Gastroesophageal sphincter (tissue), 4 donors: ENCODE measurements at regions not wholly inside any gene's neighbourhood (a gene's known extent, or its start where the extent isn't known, plus 50 kb on each side); places are given as distances from the start of the nearest gene placed in this dataset.

Experiments
- ATAC-seq: fragments of 150-250 bp; one replicate; pipeline ENCODE4 v1.9.1; 2016; ENCODE audit warnings: mild to moderate bottlenecking, moderate library complexity
- H3K27ac ChIP-seq, 4 donors: fragments of 200-600 bp; sonication (generic) in 3 of 4; 1 replicate in 3 of 4; 2 replicates in 1 of 4; pipeline ENCODE4 v1.5.1; 2016 to 2019
- H3K27me3 ChIP-seq: fragments of 200-600 bp; sonication (generic); one replicate; pipeline ENCODE4 v1.5.1; 2019
- H3K36me3 ChIP-seq, 2 donors: fragments of 200-600 bp; sonication (generic); one replicate each; pipeline ENCODE4 v1.5.1; 2019; ENCODE audit warnings: control low read depth in 1 of 2
- H3K4me1 ChIP-seq, 3 donors: fragments of 200-600 bp; sonication (generic); 1 replicate in 2 of 3; 2 replicates in 1 of 3; pipeline ENCODE4 v1.5.1; 2016 to 2019; ENCODE audit warnings: control low read depth in 2 of 3
- H3K4me3 ChIP-seq, 2 donors: fragments of 200-600 bp; sonication (generic); one replicate each; pipeline ENCODE4 v1.5.1; 2019; ENCODE audit warnings: mild to moderate bottlenecking in 1 of 2, moderate library complexity in 1 of 2
- H3K9me3 ChIP-seq, 3 donors: fragments of 200-600 bp; sonication (generic); one replicate each; pipeline ENCODE4 v1.5.1; 2017 to 2019; ENCODE audit warnings: control low read depth in 2 of 3
- EP300 ChIP-seq: sonication (generic); formaldehyde crosslinking; IDR thresholded peaks from one replicate; pipeline ENCODE4 v1.6.1; 2017; ENCODE audit warnings: antibody characterized with exemption, mild to moderate bottlenecking
- POLR2A ChIP-seq, 2 donors: fragments of 450-650 bp; IDR thresholded peaks; one replicate each; pipeline ENCODE4 v1.6.1; 2017; ENCODE audit warnings: antibody characterized with exemption in 2 of 2, mild to moderate bottlenecking in 2 of 2, moderate library complexity in 1 of 2
- POLR2AphosphoS5 ChIP-seq: sonication (generic); formaldehyde crosslinking; IDR thresholded peaks from one replicate; pipeline ENCODE4 v1.6.1; 2017; ENCODE audit warnings: antibody characterized with exemption
- WGBS, 2 donors: methylation state at CpG; one replicate each; pipeline ENCODE4 v1.1.5; 2018; ENCODE audit warnings: low coverage in 1 of 2; 5-methylcytosine and 5-hydroxymethylcytosine counted together
- TF ChIP-seq, protein P1 (sequence below), 4 experiments: fragments of 200-600 bp in 2 of 4; fragments of 450-650 bp in 2 of 4; sonication (generic) in 1 of 4; IDR thresholded peaks; one replicate each; pipeline ENCODE4 v1.5.1; 2017 to 2019; ENCODE audit warnings: antibody characterized with exemption in 4 of 4, mild to moderate bottlenecking in 2 of 4, moderate library complexity in 2 of 4

DNA sequence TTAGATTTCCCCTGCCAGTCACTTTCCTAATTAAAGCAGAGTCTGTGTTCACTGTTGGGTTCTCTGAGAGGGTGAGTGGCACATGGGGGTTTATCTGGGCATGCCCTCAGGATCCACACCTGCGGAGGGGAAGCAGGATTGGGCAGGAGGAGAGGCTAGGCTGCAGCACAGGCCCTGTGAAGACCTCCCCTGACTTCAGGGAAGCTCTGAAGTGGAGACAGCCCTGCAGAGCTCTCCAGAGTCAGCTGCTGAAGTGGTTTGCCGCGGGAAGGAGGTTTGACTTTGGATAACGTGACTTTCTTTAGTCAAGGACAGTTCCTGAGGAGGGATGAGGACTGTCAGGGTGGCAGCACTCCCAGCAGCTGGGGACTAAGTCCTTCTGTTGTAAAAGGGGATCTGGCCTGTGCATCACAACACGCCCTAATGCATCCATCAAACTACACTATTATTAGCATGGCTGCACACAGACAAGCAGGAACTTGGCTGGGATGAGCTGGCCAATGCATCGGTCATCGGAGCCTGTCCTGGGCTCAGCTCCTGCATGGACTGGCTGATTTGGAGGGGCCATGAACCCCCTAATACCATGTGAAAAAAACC is 50.9 kb upstream of the LEP start:
- whole genome bisulfite sequencing, 2 donors: 43% methylated on average over 4 of the region's 7 CpGs; no CpG with 5 or more reads in 1 of the 2 donors
- Histone ChIP-seq H3K4me3 (no peak overlapping the region), H3K27me3 (peaks cover 60% of the 10 kb centered on the region), H3K27ac (no peak overlapping the region), H3K36me3 (no peaks in the 10 kb centered on the region), H3K4me1 (no peaks in the 10 kb centered on the region), H3K9me3 (peaks cover 0 to 13% (median 0%) of the 10 kb centered on the region in 3 donors)
- TF ChIP-seq POLR2AphosphoS5 (no peak), EP300 (no peak), POLR2A (IDR thresholded peaks at IDR 0.05) (no peak)
- TF ChIP-seq, protein P1, sequence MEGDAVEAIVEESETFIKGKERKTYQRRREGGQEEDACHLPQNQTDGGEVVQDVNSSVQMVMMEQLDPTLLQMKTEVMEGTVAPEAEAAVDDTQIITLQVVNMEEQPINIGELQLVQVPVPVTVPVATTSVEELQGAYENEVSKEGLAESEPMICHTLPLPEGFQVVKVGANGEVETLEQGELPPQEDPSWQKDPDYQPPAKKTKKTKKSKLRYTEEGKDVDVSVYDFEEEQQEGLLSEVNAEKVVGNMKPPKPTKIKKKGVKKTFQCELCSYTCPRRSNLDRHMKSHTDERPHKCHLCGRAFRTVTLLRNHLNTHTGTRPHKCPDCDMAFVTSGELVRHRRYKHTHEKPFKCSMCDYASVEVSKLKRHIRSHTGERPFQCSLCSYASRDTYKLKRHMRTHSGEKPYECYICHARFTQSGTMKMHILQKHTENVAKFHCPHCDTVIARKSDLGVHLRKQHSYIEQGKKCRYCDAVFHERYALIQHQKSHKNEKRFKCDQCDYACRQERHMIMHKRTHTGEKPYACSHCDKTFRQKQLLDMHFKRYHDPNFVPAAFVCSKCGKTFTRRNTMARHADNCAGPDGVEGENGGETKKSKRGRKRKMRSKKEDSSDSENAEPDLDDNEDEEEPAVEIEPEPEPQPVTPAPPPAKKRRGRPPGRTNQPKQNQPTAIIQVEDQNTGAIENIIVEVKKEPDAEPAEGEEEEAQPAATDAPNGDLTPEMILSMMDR (IDR thresholded peaks at IDR 0.05): no peak
- ATAC-seq: no peak

- no peak for ATAC-seq
- Histone ChIP-seq H3K4me3 (no peak overlapping the region), H3K27ac (no peak overlapping the region), H3K36me3 (no peaks in the 10 kb centered on the region), H3K27me3 (peaks cover 60% of the 10 kb centered on the region), H3K4me1 (no peaks in the 10 kb centered on the region), H3K9me3 (peaks cover 0 to 20% (median 0%) of the 10 kb centered on the region in 3 donors)
- TF ChIP-seq POLR2A (IDR thresholded peaks at IDR 0.05): no peak
- no peak for TF ChIP-seq EP300
- TF ChIP-seq, protein P1 (IDR thresholded peaks at IDR 0.05): no peak
- TF ChIP-seq POLR2AphosphoS5: no peak
- WGBS, 2 donors: 51 to 65% methylated on average over 5 to 6 of the region's 7 CpGs
Measured at GRCh38 chr7:128191136-128191844, 49.8 kb upstream of the LEP start.
